H4 (cell line): ENCODE measurements at regions not wholly inside any gene's neighbourhood (a gene's known extent, or its start where the extent isn't known, plus 50 kb on each side); places are given as distances from the start of the nearest gene placed in this dataset.
"Not testable (repeated sequence)": the region's sequence is repeated elsewhere in the genome, so short reads cannot be mapped to it uniquely, and the experiment has no call there.

ENCODE experiments used
- DNase-seq: peaks from one replicate; pipeline ENCODE4 v3.0.0-alpha.2; 2015; ENCODE audit warnings: low spot score

DNA sequence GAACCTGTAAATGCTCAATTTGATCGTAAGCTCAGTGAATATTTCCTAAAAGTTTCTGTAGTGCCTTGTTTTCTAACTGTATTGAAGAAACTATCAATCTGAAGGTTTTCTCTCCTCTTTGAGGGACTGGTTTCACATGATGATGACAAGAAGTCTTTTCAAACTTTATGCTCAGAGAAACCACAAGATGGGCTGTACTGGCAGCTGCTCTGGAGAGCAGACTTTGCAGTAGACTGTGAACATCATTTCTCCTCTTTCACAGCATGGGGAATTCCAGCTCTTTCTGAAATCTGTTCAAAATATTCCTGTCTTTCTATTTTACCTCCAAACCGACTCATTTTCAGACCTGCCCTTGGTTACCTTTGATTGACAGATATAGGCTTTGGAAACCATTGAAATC is 194.4 kb downstream of the IZUMO3 start:
- DNase-seq, result no peak

DNA sequence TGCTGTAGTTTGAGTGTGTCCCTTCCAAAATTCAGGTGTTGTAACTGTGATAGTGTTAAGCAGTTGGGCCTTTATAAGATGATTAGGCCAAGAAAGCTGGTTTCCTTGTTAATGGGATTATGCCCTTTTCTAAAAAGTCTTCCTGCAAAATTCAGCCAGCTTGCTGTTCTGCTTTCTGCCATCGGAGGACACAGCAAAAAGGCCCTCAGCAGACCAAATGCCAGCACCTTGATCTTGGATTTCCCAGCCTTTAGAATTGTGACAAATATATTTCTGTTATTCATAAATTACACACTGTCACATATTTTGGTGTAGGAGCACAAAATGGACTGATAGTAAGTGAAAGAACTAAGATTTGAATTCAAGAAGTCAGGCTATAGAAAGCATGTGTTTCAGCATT is 203.2 kb downstream of the IZUMO3 start:
- no peak for DNase-seq

DNA sequence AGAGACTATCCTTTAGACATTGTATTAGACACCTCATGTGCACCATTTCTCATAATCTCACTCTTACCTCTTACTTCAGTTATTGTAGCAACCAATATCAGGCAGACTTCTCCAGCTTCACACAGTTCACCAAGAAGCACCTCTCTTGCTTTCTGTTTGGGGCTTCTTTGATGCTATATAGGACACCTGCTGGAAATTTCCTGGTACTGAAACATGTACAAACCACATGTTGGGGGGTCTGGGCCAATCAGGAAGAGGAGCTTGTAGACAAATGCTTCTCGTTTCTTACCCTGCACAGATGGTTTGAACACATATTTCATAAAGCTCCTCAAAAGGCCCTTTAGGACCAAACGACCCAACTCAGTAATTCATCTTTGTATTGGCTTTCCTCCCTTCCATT is 212.1 kb downstream of the IZUMO3 start:
- no peak for DNase-seq

DNA sequence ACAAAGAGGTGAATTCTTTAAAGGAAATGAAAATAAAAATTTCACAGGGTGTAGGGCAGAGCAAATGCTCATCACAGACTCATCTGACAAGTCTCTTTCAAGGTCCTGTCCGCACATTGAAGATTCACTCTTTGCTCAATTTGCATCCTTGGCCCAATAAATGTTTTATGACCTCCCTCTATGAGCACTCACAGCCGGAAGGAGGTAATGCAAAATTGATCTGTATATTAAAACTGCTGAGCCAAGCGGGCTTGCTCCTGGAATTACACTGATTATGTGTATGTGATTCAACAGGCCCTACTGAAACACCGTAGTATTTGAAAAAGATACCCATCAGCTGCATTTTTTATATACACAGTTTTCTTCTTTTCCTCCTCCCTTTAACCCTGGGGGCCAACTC is 246.8 kb downstream of the IZUMO3 start:
- DNase-seq, result no peak

DNA sequence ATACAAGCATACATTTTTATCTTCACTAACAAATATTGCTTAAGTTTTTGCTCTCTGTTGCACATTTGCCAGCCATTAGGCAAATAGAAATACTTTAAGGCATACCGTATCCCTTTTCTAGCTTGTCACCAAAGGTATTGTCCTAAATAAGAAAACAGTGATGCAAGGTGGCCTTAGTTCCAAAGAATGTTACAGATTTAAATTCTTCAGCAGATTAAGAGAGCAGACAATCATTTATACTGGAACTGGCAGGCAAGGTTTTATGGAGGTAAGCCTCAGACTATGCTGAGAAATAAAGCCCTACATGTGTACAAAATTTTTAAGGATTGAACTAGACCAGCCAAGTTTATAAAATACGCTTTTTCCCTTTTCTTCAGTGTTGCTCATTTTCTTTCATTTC is 247.8 kb downstream of the IZUMO3 start:
- no peak for DNase-seq

DNA sequence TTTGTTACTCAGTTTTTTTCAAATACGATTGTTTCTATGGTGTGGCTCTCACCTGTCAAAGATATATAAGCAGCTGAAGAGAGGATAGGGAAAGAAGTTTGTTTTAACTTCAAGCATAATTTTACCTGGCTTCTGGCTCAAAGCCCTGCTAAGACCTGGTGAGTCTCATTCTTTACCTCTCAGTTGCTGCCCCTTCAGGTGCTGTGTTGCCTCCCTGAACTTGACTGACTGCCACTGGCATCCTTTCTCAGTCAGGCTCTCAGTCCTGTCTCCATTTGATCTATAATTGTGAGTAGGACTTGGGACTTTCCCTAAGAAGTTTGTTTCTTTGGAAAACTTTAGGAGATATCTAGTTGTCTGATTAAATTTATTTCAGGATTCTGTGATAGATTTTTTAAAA is 249.6 kb downstream of the IZUMO3 start:
- no peak for DNase-seq

DNA sequence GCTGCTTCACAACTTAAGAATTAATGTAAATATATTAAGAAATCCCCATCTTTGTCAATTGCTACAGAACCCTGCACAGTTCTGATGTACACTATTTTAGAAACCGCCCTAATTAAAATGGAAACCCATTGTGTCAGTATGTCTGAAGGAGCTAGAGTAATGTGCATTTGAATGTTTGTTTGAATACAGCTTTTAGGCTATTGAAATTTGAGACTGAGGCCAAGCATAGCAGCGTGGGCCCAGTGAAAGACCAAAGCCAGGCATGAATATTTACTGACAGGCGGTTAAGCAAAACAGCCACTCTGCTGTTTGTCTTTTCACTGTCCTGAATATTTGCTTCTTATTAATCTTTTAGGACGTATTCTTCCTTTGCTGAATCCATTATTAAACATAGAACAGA is 252.3 kb downstream of the IZUMO3 start:
- DNase-seq, result no peak

DNA sequence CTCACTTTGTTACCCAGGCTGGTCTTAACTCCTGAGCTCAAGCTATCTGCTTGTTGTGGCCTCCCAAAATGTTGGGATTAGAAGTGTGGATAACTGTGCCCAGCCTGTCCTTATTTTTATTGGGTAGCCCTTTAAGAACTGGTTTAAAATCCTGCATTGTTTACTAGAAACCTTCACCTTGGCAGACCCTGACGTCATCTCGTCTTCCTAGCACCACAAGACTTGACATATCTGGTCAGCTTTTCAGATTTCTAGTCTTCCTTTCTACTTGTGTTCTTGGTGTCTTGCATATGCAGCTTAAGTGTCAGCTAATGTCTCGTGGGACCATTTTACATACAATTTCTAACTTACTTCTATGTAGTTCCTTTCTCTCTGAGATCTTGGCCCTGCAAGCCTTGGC is 258.9 kb downstream of the IZUMO3 start:
- DNase-seq, result no peak

DNA sequence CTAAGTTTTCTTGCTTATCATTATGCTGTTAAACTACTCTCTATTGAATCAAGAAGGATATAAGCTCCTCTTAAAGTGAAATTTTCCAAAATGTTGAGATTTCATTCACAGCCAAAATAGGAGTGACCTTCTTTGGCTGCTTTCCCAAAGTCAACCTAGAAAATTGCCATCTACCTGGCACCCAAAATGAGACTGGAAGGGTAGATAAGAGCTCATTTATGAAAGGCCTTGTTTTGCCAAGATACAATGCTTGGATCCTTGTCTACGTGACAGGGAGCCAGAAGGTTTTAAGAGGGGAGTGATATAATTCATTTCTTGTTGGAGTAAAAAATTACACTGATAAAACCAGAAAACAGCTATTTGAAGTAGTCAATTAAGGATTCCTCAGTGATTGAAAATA is 287.1 kb downstream of the IZUMO3 start:
- no peak for DNase-seq

DNA sequence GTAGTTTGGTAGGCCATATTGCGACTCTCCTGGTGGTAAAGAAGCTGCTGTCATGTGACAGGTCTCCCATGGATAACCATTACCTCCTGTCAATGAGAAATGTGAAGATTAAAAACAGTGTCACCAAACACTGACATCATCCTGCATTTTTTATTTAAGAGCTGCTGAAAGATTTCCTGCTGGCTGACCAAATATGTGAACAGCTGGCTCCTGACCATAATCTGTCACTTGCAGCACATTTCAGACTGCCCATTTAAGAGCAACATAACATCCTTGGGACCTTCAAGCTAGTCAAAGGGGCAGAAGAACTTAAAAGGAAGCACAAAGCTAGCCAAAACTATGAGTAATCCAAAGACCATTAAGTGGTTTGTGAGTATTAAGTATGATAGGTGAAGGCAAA is 288.0 kb downstream of the IZUMO3 start:
- peak; percentile 47 for DNase-seq

DNA sequence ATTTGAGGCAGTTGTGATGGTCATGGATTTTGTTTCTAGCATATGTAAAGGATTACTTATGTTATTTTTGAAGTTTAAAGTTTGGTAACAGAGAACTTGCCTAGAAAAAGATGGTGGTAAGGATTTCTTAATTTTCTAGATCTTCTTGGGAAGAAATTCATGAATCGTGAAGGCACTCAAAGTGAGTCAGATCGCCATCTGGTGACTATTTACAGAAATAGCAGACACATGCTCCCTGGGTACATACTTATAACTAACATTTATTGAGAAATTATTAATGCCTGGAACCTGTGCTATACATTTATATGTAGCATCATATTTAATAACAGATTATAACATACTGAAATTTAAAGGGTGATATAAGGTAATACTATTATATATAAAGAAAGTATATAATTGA is 299.7 kb downstream of the IZUMO3 start:
- peak; percentile 7 for DNase-seq

DNA sequence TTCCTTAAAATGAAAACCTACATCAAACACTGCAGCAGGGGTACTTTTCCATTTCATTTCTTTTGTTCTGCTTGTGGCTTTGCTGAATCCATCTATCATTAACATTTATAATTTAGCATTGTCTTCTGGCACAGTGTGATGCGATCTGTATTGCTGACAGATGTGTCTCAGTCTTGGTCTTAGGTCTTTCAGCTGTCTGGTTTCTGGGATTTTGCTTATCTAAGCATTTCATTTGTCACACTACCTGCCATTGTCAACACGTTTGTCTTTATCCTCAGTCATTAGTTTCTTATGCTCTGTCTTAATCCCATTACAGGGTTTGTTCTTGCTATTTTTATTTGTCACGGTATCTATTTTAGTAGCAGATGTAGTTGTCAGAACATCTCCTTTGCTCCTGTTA is 303.1 kb downstream of the IZUMO3 start:
- no peak for DNase-seq

DNA sequence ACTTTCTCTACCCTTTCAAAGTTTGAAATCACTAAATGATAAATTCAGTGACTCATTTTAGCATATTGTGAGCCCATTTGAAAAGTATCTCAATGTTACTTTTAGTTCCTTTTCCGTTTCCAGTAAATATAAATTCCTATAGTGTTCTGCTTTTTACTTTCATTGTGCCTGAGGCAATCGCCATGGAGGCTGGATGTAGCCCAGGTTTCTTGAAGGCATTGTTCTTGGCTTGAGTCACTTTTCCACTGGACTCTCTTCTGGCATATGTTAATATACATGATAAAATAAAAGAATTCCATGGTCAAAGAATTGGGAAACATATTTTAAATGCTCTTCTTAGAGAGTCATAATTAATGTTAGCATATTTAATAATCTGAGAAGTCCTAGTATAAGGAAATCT is 327.0 kb downstream of the IZUMO3 start:
- no peak for DNase-seq

DNA sequence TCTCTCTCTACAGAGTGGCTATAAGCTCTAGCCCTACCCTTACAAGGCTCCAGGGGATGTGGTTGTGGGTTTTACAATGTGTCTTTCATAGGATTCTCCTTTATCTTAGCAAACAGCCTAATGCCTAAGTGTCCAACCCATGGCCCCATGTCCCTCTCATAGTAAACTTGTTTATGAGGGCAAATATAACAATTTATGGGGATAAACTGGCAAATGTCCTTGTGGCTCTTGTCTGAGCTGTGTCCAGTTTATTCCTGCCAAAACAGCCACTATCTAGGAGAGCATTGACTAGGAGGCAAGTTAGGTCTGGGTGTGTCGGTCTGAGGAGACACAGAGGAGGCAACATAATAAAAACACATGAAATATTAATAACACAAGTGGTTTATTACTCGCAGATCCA is 335.1 kb downstream of the IZUMO3 start:
- no peak for DNase-seq

DNA sequence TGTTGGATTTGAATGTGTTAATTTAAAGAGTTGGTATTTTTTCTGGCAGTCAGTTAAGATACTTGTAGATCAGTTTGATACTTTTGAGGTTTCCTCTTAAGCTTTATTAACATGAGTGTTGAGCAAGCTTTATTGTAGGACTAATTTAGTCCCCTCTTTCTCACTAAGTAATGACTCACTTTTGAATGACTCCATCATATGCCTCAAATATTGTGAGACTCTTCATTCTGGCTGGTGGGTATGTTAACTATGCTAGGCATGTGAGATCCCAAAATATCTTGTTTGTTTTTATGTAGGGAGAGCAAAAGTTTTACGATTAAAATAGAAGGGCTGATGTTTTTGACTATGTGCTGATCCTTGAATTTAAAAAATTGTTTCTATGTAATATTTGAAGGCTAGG is 355.7 kb downstream of the IZUMO3 start:
- no peak for DNase-seq

DNA sequence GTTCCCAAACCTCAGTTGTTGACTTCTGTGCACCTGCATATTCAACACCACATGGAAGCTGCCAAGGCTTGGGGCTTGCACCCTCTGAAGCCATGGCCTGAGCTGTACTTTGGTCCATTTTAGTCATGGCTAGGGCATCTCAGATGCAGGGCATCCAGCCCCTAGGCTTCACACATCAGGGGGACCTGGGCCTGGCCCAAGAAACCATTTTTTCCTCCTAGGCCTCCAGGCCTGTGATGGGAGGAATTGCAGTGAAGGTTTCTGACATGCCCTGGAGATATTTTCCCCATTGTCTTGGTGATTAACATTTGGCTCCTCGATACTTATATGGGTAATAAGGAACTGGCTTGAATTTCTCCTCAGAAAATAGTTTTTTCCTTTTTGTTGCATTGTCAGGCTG is 354.5 kb upstream of the ELAVL2 start:
- DNase-seq, result not testable (repeated sequence)

DNA sequence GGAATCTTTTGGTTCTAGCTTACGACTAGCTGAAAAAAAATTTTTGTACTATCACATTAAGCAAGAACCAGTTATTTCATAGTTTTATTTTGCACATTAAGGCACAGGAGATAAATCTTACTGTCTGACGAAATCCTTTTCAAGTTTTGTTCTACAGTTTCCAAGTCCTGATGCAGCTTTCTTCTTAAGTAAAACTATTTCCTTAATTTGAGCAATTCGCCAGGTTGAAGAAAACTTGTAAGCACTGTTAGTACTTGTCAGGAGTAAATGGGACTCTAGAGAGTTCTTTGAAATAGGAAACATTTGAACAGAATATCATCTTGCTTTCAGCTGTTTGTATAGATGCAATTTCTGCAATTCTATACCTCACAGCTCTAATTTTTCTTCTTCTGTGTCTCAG is 318.8 kb upstream of the ELAVL2 start:
- no peak for DNase-seq

DNA sequence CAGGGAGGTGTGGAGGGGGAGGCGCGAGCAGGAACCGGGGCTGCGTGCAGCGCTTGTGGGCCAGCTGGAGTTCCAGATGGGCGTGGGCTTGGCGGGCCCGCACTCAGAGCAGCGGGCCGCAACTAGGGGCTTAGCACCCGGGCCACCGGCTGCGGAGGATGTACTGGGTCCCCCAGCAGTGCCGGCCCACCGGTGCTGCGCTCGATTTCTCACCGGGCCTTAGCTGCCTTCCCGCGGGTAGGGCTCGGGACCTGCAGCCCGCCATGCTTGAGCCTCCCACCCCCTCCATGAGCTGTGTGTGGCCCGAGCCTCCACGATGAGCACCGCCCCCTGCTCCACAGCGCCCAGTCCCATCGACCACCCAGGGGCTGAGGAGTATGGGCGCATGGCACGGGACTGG is 309.0 kb upstream of the ELAVL2 start:
- not testable (repeated sequence) for DNase-seq

DNA sequence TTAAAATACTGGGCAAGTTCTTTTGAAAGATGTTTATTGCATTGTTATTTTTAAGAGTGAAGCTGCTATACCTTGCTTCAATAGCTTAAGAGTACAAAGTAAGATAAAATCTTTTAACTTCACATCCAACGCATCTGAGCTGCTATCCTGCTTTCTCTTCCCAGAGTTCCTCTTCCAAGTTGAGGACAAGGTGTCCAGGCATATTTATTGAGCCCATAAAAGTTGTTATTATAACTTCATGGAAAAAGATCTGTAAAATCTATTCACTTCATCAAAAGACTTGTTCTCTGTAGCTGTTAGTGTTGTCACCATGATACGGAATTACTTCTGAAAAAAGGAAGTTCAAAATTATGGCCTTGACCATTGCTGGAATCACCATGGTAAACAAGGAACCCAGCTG is 306.2 kb upstream of the ELAVL2 start:
- DNase-seq, result no peak

DNA sequence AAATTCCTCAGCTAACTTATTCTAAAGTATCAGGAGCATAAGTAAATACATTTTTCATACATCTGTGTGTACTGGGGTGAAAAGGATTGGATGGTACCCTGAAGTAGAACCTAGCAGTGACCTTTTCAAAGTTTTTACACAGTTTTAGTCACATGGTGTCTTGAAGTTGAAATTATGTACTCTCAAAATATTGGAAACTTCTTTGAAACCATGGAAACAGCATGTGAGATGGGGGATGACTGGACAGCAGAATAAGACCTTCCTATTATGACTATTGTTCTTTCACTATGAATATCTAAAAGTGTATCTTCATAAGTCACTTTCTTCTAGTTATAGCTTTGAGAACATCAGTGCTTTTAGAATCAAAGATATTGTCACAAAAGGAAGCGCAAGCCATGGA is 301.5 kb upstream of the ELAVL2 start:
- DNase-seq, result no peak

DNA sequence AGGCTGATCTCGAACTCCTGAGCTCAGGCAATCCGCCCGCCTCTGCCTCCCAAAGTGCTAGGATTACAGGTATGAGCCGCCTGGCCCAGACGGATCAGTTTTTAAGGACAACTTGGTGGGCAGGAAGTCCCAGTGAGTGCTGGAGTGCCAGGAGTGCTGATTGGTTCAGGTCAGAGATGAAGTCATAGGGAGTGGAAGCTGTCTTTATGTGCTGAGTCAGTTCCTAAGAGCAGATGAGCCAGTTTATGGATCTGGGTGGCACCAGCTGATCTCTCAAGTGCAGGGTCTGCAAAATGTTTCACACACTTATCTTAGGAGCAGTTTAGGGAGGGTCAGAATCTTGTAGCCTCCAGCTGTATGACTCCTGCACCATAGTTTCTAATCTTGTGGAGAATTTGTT is 292.1 kb upstream of the ELAVL2 start:
- peak; percentile 50 for DNase-seq

DNA sequence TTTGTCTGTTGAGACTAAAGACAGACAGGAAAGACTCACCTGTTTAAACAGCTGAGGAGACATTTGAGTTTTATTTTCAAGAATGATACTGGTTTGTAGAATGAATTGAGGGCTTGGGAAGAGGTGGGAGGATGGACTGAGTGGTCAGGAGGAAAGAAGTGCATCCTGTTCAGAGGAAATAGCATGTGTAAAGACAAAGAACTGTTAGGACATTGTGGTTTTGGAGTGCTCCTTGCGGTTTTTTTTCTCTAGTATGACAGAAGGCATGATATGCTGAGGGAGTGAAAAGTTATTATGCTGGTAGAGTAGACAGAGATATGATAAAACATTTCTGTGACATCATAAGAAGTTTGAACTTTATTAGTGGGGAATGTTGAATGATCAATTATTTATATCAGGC is 270.7 kb upstream of the ELAVL2 start:
- peak; percentile 3 for DNase-seq

DNA sequence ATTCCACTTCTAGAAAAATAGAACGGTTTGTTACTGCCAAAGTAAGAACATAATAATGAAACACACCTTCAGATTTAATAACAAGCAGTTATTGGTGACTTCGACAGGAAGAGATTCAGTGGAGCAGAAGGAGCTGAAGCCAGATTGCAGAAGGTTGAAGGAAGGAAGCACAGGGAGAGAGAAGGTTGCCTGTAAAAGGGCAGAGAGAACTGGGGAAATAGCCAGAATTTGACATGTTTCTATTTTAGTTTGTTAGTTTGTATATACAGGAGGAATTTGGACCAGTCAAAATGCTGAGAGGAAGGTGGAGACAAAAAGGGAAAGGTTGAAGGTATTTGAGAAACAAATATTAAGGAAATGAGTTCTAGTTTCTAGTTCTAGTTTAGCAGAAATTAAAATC is 269.2 kb upstream of the ELAVL2 start:
- DNase-seq, result no peak

DNA sequence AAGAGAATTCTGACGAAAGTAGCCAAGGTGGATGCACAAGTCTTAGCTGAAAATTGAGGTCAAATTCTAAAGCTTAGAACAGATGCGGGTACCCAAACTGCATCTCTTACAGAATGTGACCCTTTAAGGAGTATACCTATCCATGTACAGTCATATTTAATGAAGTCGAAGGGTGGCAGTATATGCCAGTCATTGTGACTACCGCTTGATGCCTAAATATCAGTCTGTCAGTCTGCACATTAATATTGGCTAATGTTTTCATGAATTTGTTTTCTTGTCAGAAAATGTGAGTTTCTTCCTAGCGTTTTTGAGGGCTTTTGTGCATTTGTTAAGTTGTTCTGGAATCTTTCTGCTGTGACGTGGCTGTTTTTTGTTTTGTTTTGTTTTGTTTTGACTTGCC is 264.5 kb upstream of the ELAVL2 start:
- DNase-seq, result peak; percentile 3

DNA sequence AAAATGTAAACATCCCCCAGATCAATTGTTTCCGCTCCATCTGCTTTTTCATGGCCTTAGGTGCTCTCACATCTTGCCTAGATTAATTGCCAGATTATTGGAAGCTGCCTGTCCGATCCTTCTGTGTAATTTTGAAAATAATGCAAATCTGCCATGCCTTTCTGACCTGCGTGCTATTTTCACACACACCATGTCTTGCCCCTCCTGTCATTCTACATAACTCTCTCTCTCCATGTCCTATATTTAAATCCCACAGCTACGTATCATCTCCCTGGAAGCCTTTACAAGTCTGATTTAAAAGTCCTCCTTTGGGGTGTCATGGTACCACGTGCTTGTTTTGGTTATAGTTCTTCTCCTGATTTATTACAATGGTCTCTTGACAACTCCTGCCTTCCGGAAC is 247.6 kb upstream of the ELAVL2 start:
- no peak for DNase-seq
